ENCODE measurements at regions not wholly inside any gene's neighbourhood (a gene's known extent, or its start where the extent isn't known, plus 50 kb on each side); places are given as distances from the start of the nearest gene placed in this dataset.

DNA sequence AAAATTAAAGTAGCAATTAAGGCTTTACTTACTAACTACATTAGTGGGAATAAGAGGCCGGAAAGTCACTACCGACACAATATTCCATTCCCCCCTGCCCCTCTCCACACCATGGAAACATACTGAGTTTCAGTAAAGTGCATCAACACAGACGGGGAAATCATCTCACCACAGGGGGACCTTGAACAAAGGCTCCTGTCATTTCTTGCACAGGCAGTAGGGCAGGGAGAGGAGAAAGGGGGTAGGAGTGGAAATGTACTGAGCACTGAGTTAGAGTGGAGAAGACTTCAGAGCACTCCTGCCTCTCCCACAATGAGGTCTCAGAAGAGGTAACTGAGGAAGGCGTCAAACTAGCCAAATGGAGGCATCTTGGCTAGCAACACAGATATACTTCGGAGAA, 1426.9 kb upstream of the EYS start:
- no peak overlapping the region for H2AFZ ChIP-seq (ENCODE audit: low read length)
- no peaks in the 10 kb centered on the region for H3F3A ChIP-seq (ENCODE audit: insufficient read depth, low read length)
- no peaks in the 10 kb centered on the region for H3K27me3 ChIP-seq (replicated peaks; ENCODE audit: insufficient read depth, low read length)
- no peaks in the 10 kb centered on the region for H3K36me3 ChIP-seq (replicated peaks; ENCODE audit: insufficient read depth, low read length)
- no peaks in the 10 kb centered on the region for H3K4me1 ChIP-seq (ENCODE audit: low read length)
- no peak overlapping the region for H3K27ac ChIP-seq (ENCODE audit: low read length)
- TF ChIP-seq EZH2 (optimal IDR thresholded peaks at IDR 0.05; ENCODE audit: low read depth, low read length) = no peak
- no peak for TF ChIP-seq EZH2phosphoT487 (IDR thresholded peaks at IDR 0.05; ENCODE audit: low read length)
- TF ChIP-seq, protein P1, sequence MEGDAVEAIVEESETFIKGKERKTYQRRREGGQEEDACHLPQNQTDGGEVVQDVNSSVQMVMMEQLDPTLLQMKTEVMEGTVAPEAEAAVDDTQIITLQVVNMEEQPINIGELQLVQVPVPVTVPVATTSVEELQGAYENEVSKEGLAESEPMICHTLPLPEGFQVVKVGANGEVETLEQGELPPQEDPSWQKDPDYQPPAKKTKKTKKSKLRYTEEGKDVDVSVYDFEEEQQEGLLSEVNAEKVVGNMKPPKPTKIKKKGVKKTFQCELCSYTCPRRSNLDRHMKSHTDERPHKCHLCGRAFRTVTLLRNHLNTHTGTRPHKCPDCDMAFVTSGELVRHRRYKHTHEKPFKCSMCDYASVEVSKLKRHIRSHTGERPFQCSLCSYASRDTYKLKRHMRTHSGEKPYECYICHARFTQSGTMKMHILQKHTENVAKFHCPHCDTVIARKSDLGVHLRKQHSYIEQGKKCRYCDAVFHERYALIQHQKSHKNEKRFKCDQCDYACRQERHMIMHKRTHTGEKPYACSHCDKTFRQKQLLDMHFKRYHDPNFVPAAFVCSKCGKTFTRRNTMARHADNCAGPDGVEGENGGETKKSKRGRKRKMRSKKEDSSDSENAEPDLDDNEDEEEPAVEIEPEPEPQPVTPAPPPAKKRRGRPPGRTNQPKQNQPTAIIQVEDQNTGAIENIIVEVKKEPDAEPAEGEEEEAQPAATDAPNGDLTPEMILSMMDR (IDR thresholded peaks at IDR 0.05; ENCODE audit: low read length) = no peak
- H3K9me3 ChIP-seq (replicated peaks; ENCODE audit: insufficient read depth, low read length) = no peaks in the 10 kb centered on the region
- H3K4me2 ChIP-seq (ENCODE audit: low read depth, low read length) = no peak overlapping the region
- H3K4me3 ChIP-seq (ENCODE audit: low read length) = no peak overlapping the region
- no peak for DNase-seq
- no peaks in the 10 kb centered on the region for H4K20me1 ChIP-seq (ENCODE audit: insufficient read depth, low read length)
- H3K9ac ChIP-seq (ENCODE audit: low read length) = no peak overlapping the region
- no peaks in the 10 kb centered on the region for H3K9me2 ChIP-seq (replicated peaks; ENCODE audit: insufficient read depth, low read length)
- no peaks in the 10 kb centered on the region for H3K79me2 ChIP-seq (ENCODE audit: low read length)

DNA sequence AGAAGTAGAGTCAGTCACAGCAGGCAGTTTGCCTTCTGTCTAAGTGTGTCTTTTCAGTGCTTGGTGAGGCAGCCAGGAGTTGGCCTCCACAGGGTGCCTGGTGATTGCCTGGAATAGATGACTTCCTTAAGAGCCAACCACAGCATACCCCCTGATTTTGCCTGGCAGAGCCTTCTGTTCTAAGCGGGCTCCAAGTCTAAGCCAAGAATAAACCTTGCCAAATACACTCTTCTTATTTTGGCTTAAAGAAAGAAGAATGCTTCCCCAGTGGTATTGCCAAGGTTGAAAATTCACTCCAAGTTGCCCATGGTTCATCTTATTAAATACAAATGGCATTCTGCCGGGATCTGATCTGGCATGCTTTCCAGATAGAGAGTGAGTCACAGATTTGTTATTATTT, 1424.8 kb upstream of the EYS start:
- no peak for DNase-seq
- H3K9ac ChIP-seq (ENCODE audit: low read length) = no peak overlapping the region
- no peaks in the 10 kb centered on the region for H4K20me1 ChIP-seq (ENCODE audit: insufficient read depth, low read length)

GRCh38 chr6:67129780-67130179, 1422.8 kb upstream of the EYS start:
- Histone ChIP-seq H3K9me3 (replicated peaks; ENCODE audit: insufficient read depth, low read length) (no peaks in the 10 kb centered on the region), H3K9ac (ENCODE audit: low read length) (no peak overlapping the region), H3F3A (ENCODE audit: insufficient read depth, low read length) (no peaks in the 10 kb centered on the region), H3K9me2 (replicated peaks; ENCODE audit: insufficient read depth, low read length) (no peaks in the 10 kb centered on the region), H3K4me1 (ENCODE audit: low read length) (no peaks in the 10 kb centered on the region), H4K20me1 (ENCODE audit: insufficient read depth, low read length) (no peaks in the 10 kb centered on the region), H2AFZ (ENCODE audit: low read length) (no peak overlapping the region), H3K4me2 (ENCODE audit: low read depth, low read length) (no peak overlapping the region), H3K79me2 (ENCODE audit: low read length) (no peaks in the 10 kb centered on the region), H3K36me3 (replicated peaks; ENCODE audit: insufficient read depth, low read length) (no peaks in the 10 kb centered on the region), H3K27ac (ENCODE audit: low read length) (no peak overlapping the region), H3K27me3 (replicated peaks; ENCODE audit: insufficient read depth, low read length) (no peaks in the 10 kb centered on the region), H3K4me3 (ENCODE audit: low read length) (no peak overlapping the region)
- DNase-seq = no peak
- TF ChIP-seq EZH2 (optimal IDR thresholded peaks at IDR 0.05; ENCODE audit: low read depth, low read length) (no peak), EZH2phosphoT487 (IDR thresholded peaks at IDR 0.05; ENCODE audit: low read length) (no peak)
- TF ChIP-seq, protein P1 (IDR thresholded peaks at IDR 0.05; ENCODE audit: low read length) = no peak

More for the DNA sequence above, 1424.8 kb upstream of the EYS start:
- H3F3A ChIP-seq (ENCODE audit: insufficient read depth, low read length) = no peaks in the 10 kb centered on the region
- H2AFZ ChIP-seq (ENCODE audit: low read length) = no peak overlapping the region
- no peaks in the 10 kb centered on the region for H3K27me3 ChIP-seq (replicated peaks; ENCODE audit: insufficient read depth, low read length)
- H3K9me3 ChIP-seq (replicated peaks; ENCODE audit: insufficient read depth, low read length) = no peaks in the 10 kb centered on the region
- H3K9me2 ChIP-seq (replicated peaks; ENCODE audit: insufficient read depth, low read length) = no peaks in the 10 kb centered on the region
- no peaks in the 10 kb centered on the region for H3K4me1 ChIP-seq (ENCODE audit: low read length)
- no peak overlapping the region for H3K4me2 ChIP-seq (ENCODE audit: low read depth, low read length)
- no peaks in the 10 kb centered on the region for H3K36me3 ChIP-seq (replicated peaks; ENCODE audit: insufficient read depth, low read length)
- H3K79me2 ChIP-seq (ENCODE audit: low read length) = no peaks in the 10 kb centered on the region
- H3K4me3 ChIP-seq (ENCODE audit: low read length) = no peak overlapping the region
- H3K27ac ChIP-seq (ENCODE audit: low read length) = no peak overlapping the region
- no peak for TF ChIP-seq EZH2 (optimal IDR thresholded peaks at IDR 0.05; ENCODE audit: low read depth, low read length)
- TF ChIP-seq, protein P1 (IDR thresholded peaks at IDR 0.05; ENCODE audit: low read length) = no peak
- TF ChIP-seq EZH2phosphoT487 (IDR thresholded peaks at IDR 0.05; ENCODE audit: low read length) = no peak
